HG03565 (cell line): ENCODE measurements at regions not wholly inside any gene's neighbourhood (a gene's known extent, or its start where the extent isn't known, plus 50 kb on each side); places are given as distances from the start of the nearest gene placed in this dataset.

Experiments
- ATAC-seq: cut with Tn5 transposase; IDR thresholded peaks from one replicate; pipeline ENCODE4 v1.9.1; 2021; ENCODE audit warnings: mild to moderate bottlenecking, moderate library complexity; ENCODE audit not compliant: unreplicated experiment

DNA sequence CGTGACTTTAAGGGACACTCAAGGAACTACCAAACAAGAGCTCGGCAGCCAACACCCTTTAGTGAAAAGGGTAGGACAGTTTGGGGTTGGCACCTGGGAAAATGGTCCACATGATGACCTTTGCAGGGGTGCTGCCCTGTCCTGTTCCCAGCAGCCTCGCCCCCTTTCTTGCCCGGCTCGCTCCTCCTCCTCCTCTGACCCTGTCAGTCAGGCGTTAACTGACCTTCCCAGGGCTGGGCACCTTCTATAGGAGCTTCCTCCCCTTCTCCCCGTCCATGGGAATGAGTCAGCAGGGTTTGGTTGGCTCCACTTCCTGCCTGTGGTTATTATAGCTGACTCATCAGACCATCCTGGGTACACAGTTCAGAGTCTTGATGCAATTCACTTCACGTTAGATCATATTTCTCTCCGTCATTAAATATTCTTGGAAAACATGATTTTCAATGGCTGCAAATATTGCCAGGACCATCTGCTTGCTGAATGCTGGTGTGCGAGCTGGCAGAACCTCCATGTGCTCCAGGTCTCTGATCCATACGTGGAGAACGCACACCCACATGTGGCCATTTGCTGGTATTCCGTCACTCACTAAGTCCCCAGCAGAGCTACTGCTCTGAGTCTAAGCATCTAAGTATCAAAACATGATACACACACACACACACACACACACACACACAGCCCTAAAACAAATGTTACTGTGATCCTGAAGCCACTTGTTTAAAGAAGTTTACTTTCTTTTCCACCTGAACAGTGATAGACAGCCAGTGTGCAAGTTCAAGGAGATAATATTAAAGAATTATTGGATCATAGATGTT is 185.0 kb downstream of the ANAPC1 start:
- no peak for ATAC-seq

- no peak for ATAC-seq
Measured at GRCh38 chr2:111701266-111701665, 182.7 kb downstream of the ANAPC1 start.

- no peak for ATAC-seq
Measured at GRCh38 chr2:111701798-111702118, 182.2 kb downstream of the ANAPC1 start.

GRCh38 chr2:111702119-111702803 is 181.7 kb downstream of the ANAPC1 start:
- ATAC-seq: no peak

DNA sequence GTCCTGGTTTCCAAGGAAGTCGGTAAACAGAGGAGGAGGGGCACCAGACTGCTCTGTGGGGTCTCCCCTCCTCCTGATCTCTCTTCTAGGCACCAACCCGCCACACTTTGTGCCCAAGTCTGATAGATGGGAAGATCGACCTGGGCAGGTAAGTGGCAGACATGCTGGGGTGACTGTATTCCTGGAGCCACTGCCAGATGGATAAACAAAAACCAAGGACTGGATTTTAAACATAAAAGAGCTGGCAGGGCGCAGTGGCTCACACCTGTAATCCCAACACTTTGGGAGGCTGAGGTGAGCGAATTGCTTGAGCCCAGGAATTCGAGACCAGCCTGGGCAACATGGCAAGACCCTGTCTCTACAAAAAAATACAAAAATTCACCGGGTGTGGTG is 181.2 kb downstream of the ANAPC1 start:
- ATAC-seq: no peak

- no peak for ATAC-seq
Measured at GRCh38 chr2:111703759-111704158, 180.2 kb downstream of the ANAPC1 start.

- no peak for ATAC-seq
Measured at GRCh38 chr2:111704246-111704645, 179.7 kb downstream of the ANAPC1 start.

DNA sequence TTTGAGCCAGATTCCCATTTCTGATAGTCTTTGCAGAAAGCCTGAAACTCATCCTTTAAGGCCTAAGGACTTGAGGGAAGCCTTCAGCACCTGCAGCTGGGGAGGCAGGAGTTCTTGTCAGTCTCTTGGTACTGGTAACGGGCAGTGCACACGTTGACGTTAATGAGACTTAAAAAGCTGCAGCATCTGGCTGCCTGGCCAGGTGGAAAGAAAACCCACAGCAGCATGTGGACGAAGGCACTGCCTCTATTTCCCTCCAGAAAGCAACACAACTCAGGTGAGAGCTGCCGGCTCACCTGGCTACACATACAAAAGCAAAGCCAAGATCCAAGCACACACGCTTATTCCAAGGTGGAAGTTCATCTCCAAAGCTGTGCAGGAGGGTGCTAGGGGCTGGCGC is 178.8 kb downstream of the ANAPC1 start:
- ATAC-seq: no peak

- peak; percentile 80 for ATAC-seq
Measured at GRCh38 chr2:111705711-111706336, 178.2 kb downstream of the ANAPC1 start.

DNA sequence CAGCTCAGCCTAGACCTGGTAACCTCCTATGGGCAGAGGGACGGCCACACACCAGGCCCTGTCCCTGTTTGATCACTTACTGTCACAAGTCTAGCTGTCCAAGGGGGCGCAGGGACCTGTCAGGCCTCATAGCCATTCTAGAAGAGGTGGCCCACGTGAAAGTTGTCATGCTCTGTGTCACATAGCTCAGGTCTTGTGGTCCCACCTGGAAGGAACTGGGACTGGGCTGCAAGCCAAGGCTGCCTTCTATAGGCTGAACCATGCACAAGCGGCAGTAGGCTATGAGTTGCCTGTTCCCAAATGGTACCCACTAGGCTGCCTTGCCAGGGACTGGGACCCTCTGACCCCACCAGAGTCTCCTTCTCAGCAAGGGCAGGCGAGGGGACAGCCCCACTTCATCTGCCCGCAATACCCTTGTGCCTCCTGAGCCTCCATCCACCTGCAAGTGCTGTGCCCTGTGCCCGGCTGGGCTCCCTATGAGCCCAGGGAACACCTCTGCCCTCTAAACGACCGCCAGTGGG is 177.5 kb downstream of the ANAPC1 start:
- no peak for ATAC-seq

GRCh38 chr2:111707700-111708099 is 176.3 kb downstream of the ANAPC1 start:
- no peak for ATAC-seq

GRCh38 chr2:111708476-111709180 is 175.4 kb downstream of the ANAPC1 start:
- ATAC-seq: no peak

GRCh38 chr2:111709321-111709720 is 174.7 kb downstream of the ANAPC1 start:
- no peak for ATAC-seq

DNA sequence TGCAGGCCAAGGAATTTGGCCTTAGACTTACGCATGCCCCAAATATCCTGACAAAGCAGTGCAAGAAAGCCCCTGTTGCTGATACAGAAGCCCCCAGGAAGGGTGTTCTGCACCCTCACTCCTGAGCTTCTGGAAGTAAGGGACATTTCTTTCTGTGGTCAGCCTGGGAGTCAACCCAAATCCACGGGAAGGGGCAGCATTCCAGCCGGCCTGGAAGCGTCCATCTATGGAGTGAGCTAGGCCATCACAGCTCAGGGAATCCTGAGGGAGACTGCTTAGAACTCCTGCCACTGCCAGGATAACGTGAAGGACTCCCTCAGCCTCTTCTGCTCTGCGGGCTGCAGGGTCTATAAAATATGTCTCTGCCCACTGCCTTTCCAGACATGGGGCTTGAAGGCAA is 173.9 kb downstream of the ANAPC1 start:
- no peak for ATAC-seq

DNA sequence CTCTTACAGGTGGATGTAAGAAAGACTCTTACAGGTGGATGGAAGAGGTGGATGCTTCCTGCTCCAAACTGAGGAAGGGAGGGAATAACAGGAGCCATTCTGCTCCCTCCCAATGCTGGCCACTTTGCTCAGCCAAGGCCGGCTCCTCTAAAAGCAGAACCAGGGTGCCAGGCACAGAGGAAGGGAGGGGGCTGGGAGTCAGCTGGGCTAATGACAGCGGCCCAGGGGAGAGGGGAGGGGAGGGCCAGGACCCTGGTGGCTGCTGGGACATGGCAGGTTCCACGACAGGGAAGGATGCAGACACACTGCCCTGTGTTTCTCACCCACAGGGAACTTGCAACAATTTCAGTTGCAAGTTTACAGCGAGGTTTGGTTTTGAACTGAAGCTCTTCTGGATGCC is 173.4 kb downstream of the ANAPC1 start:
- ATAC-seq: no peak

DNA sequence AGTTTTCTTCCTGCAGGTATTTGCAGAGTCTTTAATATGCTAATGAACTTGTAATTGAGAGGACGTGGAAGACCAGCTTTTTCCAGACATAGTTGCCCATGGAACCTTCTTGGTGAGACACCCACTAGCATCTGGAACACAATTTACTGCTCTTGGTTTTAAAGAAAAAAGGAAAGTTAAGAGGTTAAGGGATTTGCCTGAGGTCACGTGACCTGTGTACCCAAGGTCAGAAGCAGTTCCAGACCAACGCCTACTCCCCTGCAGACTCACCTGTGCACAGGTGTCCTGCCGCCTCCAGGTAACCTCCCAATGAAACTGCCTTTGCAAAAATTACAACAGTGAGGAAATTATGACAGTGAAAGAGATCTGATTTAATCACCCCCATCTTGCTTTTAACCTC is 172.7 kb downstream of the ANAPC1 start:
- no peak for ATAC-seq

DNA sequence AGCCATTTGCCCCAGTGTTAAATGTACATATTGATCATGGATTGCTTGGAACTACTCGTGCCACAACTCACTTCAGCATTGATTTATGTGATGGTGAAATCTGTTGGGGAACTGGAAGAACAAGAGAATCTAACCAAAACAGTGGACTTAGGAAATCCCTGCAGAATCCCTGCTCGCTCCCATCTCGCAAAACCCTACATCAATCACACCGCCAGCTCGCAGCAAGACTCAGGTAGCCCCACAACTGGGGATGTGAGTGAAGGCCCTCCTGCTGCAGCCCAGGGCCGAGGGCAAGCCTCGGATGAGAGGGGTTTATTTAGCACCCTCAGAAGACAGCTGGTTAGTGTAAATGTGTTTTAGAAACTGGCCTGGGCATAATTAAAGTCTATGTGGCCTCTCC is 171.6 kb downstream of the ANAPC1 start:
- no peak for ATAC-seq

GRCh38 chr2:111712940-111713515 is 171.0 kb downstream of the ANAPC1 start:
- no peak for ATAC-seq

GRCh38 chr2:111715987-111716904 is 167.7 kb downstream of the ANAPC1 start:
- no peak for ATAC-seq
